Vagina (tissue), 2 donors: ENCODE measurements at regions not wholly inside any gene's neighbourhood (a gene's known extent, or its start where the extent isn't known, plus 50 kb on each side); places are given as distances from the start of the nearest gene placed in this dataset.

Experiments used
- DNase-seq, 2 donors: peaks; one replicate each; pipeline ENCODE4 v3.0.0-alpha.2; 2017; ENCODE audit errors: extremely low spot score in 2 of 2
- H3K27ac ChIP-seq: fragments of 200-600 bp; sonication (generic); one replicate; pipeline ENCODE4 v1.5.1; 2019
- H3K27me3 ChIP-seq: fragments of 200-600 bp; sonication (generic); one replicate; pipeline ENCODE4 v1.5.1; 2019
- H3K36me3 ChIP-seq, 2 donors: fragments of 200-600 bp; sonication (generic); one replicate each; pipeline ENCODE4 v1.5.1; 2017 to 2019
- H3K4me1 ChIP-seq: fragments of 200-600 bp; sonication (generic); one replicate; pipeline ENCODE4 v1.5.1; 2019
- H3K4me3 ChIP-seq, 2 donors: fragments of 200-600 bp; sonication (generic); 1 replicate in 1 of 2; 2 replicates in 1 of 2; pipeline ENCODE4 v1.5.1; 2016 to 2019
- H3K9me3 ChIP-seq: fragments of 200-600 bp; sonication (generic); one replicate; pipeline ENCODE4 v1.5.1; 2019
- POLR2A ChIP-seq, 2 donors: fragments of 450-650 bp; IDR thresholded peaks; one replicate each; pipeline ENCODE4 v1.6.1; 2017; ENCODE audit warnings: antibody characterized with exemption in 2 of 2, mild to moderate bottlenecking in 2 of 2, moderate library complexity in 2 of 2
- POLR2AphosphoS5 ChIP-seq, 2 donors: sonication (generic); formaldehyde crosslinking; IDR thresholded peaks; one replicate each; pipeline ENCODE4 v1.9.0; 2017; ENCODE audit warnings: antibody characterized with exemption in 2 of 2, mild to moderate bottlenecking in 2 of 2, low read depth in 1 of 2; ENCODE audit not compliant: insufficient read depth in 1 of 2
- intact Hi-C: fragments of 100-400 bp; cut with DNase I; formaldehyde crosslinking; loops from one replicate; pipeline ENCODE4 v1.15.1; 2023
- TF ChIP-seq, protein P1 (sequence below), 3 experiments: fragments of 450-650 bp in 2 of 3; fragments of 200-600 bp in 1 of 3; sonication (generic) in 1 of 3; IDR thresholded peaks; one replicate each; pipeline ENCODE4 v1.5.1; 2017 to 2019; ENCODE audit warnings: antibody characterized with exemption in 3 of 3, mild to moderate bottlenecking in 2 of 3, moderate library complexity in 2 of 3

DNA sequence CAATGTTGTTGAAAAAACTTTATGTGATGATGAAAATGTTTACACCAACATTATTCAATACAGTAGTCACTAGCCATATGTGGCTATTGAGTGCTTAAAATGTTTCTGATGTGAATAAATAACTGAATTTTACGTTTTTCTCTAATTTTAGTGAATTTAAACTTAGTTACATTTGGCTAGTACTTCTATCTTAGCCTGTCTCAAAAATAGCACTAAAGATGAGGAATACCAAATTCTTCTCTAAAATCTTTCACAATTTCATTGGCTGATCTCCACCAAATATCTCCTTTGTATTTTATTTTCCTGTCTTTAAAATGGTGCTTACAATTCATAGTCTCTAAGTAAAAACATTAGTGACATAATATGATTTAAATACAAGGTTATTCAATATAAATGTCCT lies 83.7 kb upstream of the RND3 start:
- H3K27ac ChIP-seq: no peak overlapping the region
- peaks cover 5% of the 10 kb centered on the region for H3K4me1 ChIP-seq
- no peak overlapping the region for H3K4me3 ChIP-seq
- H3K9me3 ChIP-seq: no peaks in the 10 kb centered on the region
- no peaks in the 10 kb centered on the region for H3K36me3 ChIP-seq
- no peak for DNase-seq
- TF ChIP-seq, protein P1, sequence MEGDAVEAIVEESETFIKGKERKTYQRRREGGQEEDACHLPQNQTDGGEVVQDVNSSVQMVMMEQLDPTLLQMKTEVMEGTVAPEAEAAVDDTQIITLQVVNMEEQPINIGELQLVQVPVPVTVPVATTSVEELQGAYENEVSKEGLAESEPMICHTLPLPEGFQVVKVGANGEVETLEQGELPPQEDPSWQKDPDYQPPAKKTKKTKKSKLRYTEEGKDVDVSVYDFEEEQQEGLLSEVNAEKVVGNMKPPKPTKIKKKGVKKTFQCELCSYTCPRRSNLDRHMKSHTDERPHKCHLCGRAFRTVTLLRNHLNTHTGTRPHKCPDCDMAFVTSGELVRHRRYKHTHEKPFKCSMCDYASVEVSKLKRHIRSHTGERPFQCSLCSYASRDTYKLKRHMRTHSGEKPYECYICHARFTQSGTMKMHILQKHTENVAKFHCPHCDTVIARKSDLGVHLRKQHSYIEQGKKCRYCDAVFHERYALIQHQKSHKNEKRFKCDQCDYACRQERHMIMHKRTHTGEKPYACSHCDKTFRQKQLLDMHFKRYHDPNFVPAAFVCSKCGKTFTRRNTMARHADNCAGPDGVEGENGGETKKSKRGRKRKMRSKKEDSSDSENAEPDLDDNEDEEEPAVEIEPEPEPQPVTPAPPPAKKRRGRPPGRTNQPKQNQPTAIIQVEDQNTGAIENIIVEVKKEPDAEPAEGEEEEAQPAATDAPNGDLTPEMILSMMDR (IDR thresholded peaks at IDR 0.05): no peak
- TF ChIP-seq POLR2AphosphoS5 (IDR thresholded peaks at IDR 0.05; ENCODE audit: insufficient read depth in 1 of 2, low read depth in 1 of 2) (no peak), POLR2A (IDR thresholded peaks at IDR 0.05) (no peak)
- H3K27me3 ChIP-seq: no peaks in the 10 kb centered on the region
- intact Hi-C loops: no loop called here

DNA sequence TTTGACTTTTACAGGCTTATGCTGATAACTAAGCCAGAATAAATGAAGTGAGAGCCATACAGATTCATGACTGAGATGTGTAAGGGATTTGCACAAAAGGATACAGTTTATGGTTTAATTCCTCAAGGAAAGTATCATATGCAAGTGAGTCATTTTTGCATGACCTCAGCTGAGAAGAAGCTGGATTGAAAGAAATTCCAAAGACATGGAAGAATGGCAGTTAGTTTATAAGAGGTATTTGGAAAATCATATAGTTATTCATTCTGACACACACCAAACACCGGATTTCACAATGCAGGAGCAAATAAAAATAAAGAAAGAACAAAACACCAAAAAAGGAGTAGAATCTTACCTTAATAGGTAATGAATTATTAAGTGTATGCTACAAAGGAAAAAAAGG lies 83.2 kb upstream of the RND3 start:
- Histone ChIP-seq H3K4me3 (no peak overlapping the region), H3K27ac (no peak overlapping the region), H3K27me3 (no peaks in the 10 kb centered on the region), H3K36me3 (no peaks in the 10 kb centered on the region), H3K4me1 (peaks cover 5% of the 10 kb centered on the region), H3K9me3 (no peaks in the 10 kb centered on the region)
- TF ChIP-seq POLR2A (IDR thresholded peaks at IDR 0.05) (no peak), POLR2AphosphoS5 (IDR thresholded peaks at IDR 0.05; ENCODE audit: insufficient read depth in 1 of 2, low read depth in 1 of 2) (no peak)
- TF ChIP-seq, protein P1 (IDR thresholded peaks at IDR 0.05): no peak
- no peak for DNase-seq
- intact Hi-C loops: no loop called here

DNA sequence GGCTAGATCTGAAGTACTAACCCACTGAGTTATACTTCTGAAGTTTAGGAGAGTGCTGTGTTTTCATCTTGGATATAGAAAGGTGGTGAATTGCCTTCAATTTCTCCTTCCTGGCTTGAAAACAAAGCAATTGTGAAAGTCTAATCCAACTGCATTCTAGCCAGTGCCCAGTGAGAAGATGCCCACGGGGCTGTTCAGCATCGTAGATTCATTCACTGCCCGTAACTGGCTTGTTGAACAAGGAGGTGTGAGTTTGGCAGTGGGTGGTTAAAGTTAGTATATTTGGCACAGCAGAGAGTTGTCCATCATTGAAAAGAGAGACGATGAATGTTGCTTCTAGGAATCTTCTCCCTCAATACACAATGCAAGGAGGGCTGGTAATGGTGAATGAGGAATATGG lies 82.3 kb upstream of the RND3 start:
- intact Hi-C loops: no loop called here
- no peak for DNase-seq

DNA sequence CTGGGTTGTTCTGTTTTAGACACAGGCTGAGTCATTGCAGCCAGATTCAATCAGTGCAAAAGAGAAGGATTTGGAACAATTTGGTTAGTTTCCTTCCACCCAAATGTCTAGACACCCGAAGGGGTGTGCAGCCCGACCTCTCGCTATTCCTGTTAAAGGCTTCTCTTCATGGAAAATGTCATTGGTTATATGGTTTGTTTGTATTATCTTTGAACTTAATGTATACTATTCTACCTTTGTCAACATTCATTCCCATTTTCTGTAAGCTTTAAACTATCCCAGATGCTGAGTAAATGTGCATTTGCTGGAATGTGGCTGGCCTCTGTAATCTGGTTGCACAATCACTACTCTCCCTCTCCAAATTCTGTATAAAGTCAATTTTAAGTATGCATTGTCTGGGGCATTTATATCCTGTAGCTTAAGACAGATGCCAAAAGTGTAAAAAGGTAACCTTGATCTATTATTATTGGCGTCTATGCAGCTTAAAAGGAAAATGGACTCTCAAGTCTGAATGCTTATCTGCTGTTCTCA lies 80.4 kb upstream of the RND3 start:
- Histone ChIP-seq H3K9me3 (no peaks in the 10 kb centered on the region), H3K4me3 (no peak overlapping the region), H3K36me3 (no peaks in the 10 kb centered on the region), H3K27me3 (no peaks in the 10 kb centered on the region), H3K27ac (no peak overlapping the region), H3K4me1 (peaks cover 5% of the 10 kb centered on the region)
- no peak for DNase-seq
- TF ChIP-seq POLR2A (IDR thresholded peaks at IDR 0.05) (no peak), POLR2AphosphoS5 (IDR thresholded peaks at IDR 0.05; ENCODE audit: insufficient read depth in 1 of 2, low read depth in 1 of 2) (no peak)
- TF ChIP-seq, protein P1 (IDR thresholded peaks at IDR 0.05): no peak
- intact Hi-C loops: no loop called here

More for the DNA sequence above, 82.3 kb upstream of the RND3 start:
- H3K4me1 ChIP-seq: peaks cover 5% of the 10 kb centered on the region
- TF ChIP-seq POLR2A (IDR thresholded peaks at IDR 0.05) (no peak), POLR2AphosphoS5 (IDR thresholded peaks at IDR 0.05; ENCODE audit: insufficient read depth in 1 of 2, low read depth in 1 of 2) (no peak)
- TF ChIP-seq, protein P1 (IDR thresholded peaks at IDR 0.05): no peak
- H3K27me3 ChIP-seq: no peaks in the 10 kb centered on the region
- no peak overlapping the region for H3K27ac ChIP-seq
- no peaks in the 10 kb centered on the region for H3K36me3 ChIP-seq
- H3K4me3 ChIP-seq: no peak overlapping the region
- H3K9me3 ChIP-seq: no peaks in the 10 kb centered on the region

DNA sequence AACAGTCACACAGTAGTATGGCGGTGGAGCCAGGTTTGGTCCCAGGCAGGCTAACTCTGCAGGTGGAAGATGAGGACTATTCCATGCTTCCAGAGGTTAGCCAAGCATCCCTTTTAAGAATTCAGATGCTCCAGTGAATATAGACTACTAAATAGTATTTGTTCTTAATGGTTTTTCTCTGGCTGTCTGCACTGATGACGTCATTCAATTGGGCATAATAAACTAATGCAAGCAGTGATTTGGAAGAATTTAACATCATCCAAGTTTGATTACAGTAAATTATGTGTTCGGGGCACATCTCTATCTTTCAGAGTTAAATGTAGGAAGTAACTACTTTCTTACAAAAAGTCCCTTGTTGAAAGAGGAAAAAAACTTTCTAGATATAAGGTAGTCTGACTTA lies 78.8 kb upstream of the RND3 start:
- intact Hi-C loops: no loop called here
- Histone ChIP-seq H3K9me3 (no peaks in the 10 kb centered on the region), H3K27ac (no peak overlapping the region), H3K27me3 (no peaks in the 10 kb centered on the region), H3K36me3 (no peaks in the 10 kb centered on the region), H3K4me3 (no peak overlapping the region), H3K4me1 (peaks cover 5% of the 10 kb centered on the region)
- no peak for TF ChIP-seq POLR2A (IDR thresholded peaks at IDR 0.05)
- TF ChIP-seq, protein P1 (IDR thresholded peaks at IDR 0.05): no peak
- TF ChIP-seq POLR2AphosphoS5 (IDR thresholded peaks at IDR 0.05; ENCODE audit: insufficient read depth in 1 of 2, low read depth in 1 of 2): no peak
- no peak for DNase-seq
